Loucy (cell line): ENCODE measurements at regions not wholly inside any gene's neighbourhood (a gene's known extent, or its start where the extent isn't known, plus 50 kb on each side); places are given as distances from the start of the nearest gene placed in this dataset.

Experiments
- H2AFZ ChIP-seq: fragments of 200-600 bp; sonication (generic); 2 replicates; pipeline ENCODE4 v1.6.0; 2016; ENCODE audit warnings: antibody characterized with exemption, mild to moderate bottlenecking, low read length, moderate library complexity
- H3F3A ChIP-seq: fragments of 200-600 bp; 2 replicates; pipeline ENCODE4 v1.6.0; 2016; ENCODE audit warnings: antibody characterized with exemption, low read depth, mild to moderate bottlenecking
- H3K27me3 ChIP-seq: fragments of 200-600 bp; sonication (generic); 2 replicates; pipeline ENCODE4 v1.6.1; 2014; ENCODE audit warnings: low read length, mild to moderate bottlenecking; ENCODE audit not compliant: insufficient read depth, poor library complexity, severe bottlenecking
- H3K36me3 ChIP-seq: fragments of 200-600 bp; sonication (generic); 2 replicates; pipeline ENCODE4 v1.6.1; 2016; ENCODE audit warnings: low read length; ENCODE audit not compliant: insufficient read depth
- H3K4me1 ChIP-seq: fragments of 200-600 bp; sonication (generic); 2 replicates; pipeline ENCODE4 v1.5.1; 2014; ENCODE audit warnings: low read length, mild to moderate bottlenecking; ENCODE audit not compliant: insufficient read depth, poor library complexity, severe bottlenecking
- H3K4me2 ChIP-seq: fragments of 200-600 bp; sonication (generic); 2 replicates; pipeline ENCODE4 v1.6.0; 2014; ENCODE audit warnings: antibody characterized with exemption, low read length, low read depth, mild to moderate bottlenecking; ENCODE audit not compliant: poor library complexity, severe bottlenecking
- H3K4me3 ChIP-seq: fragments of 200-600 bp; sonication (generic); 2 replicates; pipeline ENCODE4 v1.5.1; 2014; ENCODE audit warnings: low read length, mild to moderate bottlenecking, mixed read lengths; ENCODE audit not compliant: poor library complexity, severe bottlenecking
- H3K79me2 ChIP-seq: fragments of 200-600 bp; sonication (generic); 2 replicates; pipeline ENCODE4 v1.6.1; 2014; ENCODE audit warnings: low read length; ENCODE audit not compliant: insufficient read depth
- H3K9ac ChIP-seq: fragments of 200-600 bp; sonication (generic); 2 replicates; pipeline ENCODE4 v1.6.0; 2014; ENCODE audit warnings: mild to moderate bottlenecking, low read depth, low read length, moderate library complexity; ENCODE audit not compliant: poor library complexity, severe bottlenecking
- H3K9me2 ChIP-seq: fragments of 200-600 bp; sonication (generic); replicated peaks from 2 replicates; pipeline ENCODE4 v1.6.1; 2016; ENCODE audit warnings: low read depth, low read length, mixed read lengths
- H3K9me3 ChIP-seq: fragments of 200-600 bp; sonication (generic); 2 replicates; pipeline ENCODE4 v1.6.1; 2014; ENCODE audit warnings: mild to moderate bottlenecking, antibody characterized with exemption, low read length, low read depth; ENCODE audit not compliant: insufficient read depth
- H4K20me1 ChIP-seq: fragments of 200-600 bp; sonication (generic); 2 replicates; pipeline ENCODE4 v1.6.0; 2014; ENCODE audit warnings: antibody characterized with exemption, low read length, mild to moderate bottlenecking; ENCODE audit not compliant: insufficient read depth, poor library complexity, severe bottlenecking
- CTCF ChIP-seq: fragments of 200-600 bp; sonication (generic); conservative IDR thresholded peaks from 2 replicates; pipeline ENCODE4 v1.5.1; 2014; ENCODE audit warnings: mild to moderate bottlenecking, antibody characterized with exemption, low read length
- EZH2phosphoT487 ChIP-seq: fragments of 200-600 bp; IDR thresholded peaks from 2 replicates; pipeline ENCODE4 v1.6.1; 2018; ENCODE audit warnings: antibody characterized with exemption, mild to moderate bottlenecking, moderate library complexity, borderline replicate concordance

DNA sequence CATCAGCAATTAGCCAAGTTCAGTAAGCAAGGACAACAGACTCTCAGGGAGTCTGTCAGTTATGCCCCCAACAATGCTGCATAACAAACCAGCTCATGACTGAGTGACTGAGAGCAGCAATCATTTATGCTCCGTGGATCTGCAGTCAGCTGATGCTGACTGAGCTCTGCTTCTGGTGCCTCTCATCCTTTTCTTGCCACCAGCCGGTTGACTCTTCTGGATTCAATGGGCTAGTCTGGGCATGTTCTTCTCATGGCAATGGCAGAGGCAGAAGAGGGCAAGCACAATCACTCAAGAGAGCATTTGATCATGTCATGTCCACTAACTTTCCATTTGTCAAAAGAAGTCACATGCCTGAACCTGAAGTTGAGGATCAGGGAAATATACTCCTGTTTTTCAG, 157.0 kb upstream of the NTRK2 start:
- Histone ChIP-seq H3K9ac (no peak overlapping the region), H3K4me2 (no peak overlapping the region), H3K9me2 (no peaks in the 10 kb centered on the region), H3K4me3 (no peak overlapping the region), H3F3A (no peaks in the 10 kb centered on the region), H3K79me2 (no peaks in the 10 kb centered on the region), H3K9me3 (no peaks in the 10 kb centered on the region), H4K20me1 (no peaks in the 10 kb centered on the region), H3K4me1 (no peaks in the 10 kb centered on the region), H3K36me3 (no peaks in the 10 kb centered on the region), H3K27me3 (no peaks in the 10 kb centered on the region), H2AFZ (no peak overlapping the region)
- TF ChIP-seq EZH2phosphoT487, result no peak
- TF ChIP-seq CTCF, result no peak

DNA sequence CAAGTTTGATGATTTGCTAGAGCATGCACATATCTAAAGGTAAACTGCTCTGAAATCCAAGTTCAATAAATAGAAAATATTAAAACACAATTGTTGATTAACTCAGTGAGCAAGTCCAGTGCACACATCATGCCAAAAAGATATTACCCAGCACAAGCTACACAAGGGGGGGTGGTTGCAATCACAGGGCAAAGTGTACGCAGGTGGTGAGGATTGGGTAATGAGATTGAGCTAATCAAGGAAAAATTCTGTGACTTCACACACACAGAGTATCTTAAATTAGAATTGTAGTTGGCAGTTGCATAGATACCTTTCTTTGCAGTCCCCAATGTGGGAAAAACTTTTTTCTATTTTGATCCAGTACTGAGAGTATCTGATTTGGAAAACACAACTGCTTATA, 156.1 kb upstream of the NTRK2 start:
- no peak overlapping the region for H3K9ac ChIP-seq
- H3K79me2 ChIP-seq, result no peaks in the 10 kb centered on the region
- H3K4me3 ChIP-seq, result no peak overlapping the region
- no peaks in the 10 kb centered on the region for H3K4me1 ChIP-seq
- H3F3A ChIP-seq, result no peaks in the 10 kb centered on the region
- TF ChIP-seq EZH2phosphoT487, result no peak
- TF ChIP-seq CTCF, result no peak
- H3K9me2 ChIP-seq, result no peaks in the 10 kb centered on the region
- no peaks in the 10 kb centered on the region for H3K27me3 ChIP-seq
- no peak overlapping the region for H2AFZ ChIP-seq
- H3K9me3 ChIP-seq, result no peaks in the 10 kb centered on the region
- no peak overlapping the region for H3K4me2 ChIP-seq
- H4K20me1 ChIP-seq, result no peaks in the 10 kb centered on the region
- no peaks in the 10 kb centered on the region for H3K36me3 ChIP-seq

DNA sequence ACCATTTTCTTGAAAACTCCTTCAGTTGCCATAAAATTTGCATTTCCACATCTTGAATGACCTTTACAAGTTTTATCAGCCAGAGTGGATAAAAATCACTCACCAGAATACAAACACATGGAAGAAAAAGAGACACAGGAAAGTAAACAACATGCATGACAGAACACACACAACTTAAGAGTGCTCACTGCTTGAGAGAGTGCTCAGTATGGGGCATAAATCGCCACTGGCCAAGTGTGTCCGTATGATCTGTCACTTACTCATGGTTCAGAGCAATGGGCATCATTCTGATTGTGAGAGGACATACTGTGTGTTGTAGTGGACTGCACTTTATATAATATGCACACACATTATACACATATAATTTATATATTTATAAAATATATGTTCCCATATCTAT, 155.6 kb upstream of the NTRK2 start:
- Histone ChIP-seq H3K4me1 (no peaks in the 10 kb centered on the region), H3K36me3 (no peaks in the 10 kb centered on the region), H3F3A (no peaks in the 10 kb centered on the region), H3K9me3 (no peaks in the 10 kb centered on the region), H3K4me3 (no peak overlapping the region), H3K79me2 (no peaks in the 10 kb centered on the region), H3K9ac (no peak overlapping the region), H3K27me3 (no peaks in the 10 kb centered on the region), H2AFZ (no peak overlapping the region), H3K4me2 (no peak overlapping the region), H4K20me1 (no peaks in the 10 kb centered on the region), H3K9me2 (no peaks in the 10 kb centered on the region)
- TF ChIP-seq CTCF (no peak), EZH2phosphoT487 (no peak)
